ENCODE measurements at regions not wholly inside any gene's neighbourhood (a gene's known extent, or its start where the extent isn't known, plus 50 kb on each side); places are given as distances from the start of the nearest gene placed in this dataset.

DNA sequence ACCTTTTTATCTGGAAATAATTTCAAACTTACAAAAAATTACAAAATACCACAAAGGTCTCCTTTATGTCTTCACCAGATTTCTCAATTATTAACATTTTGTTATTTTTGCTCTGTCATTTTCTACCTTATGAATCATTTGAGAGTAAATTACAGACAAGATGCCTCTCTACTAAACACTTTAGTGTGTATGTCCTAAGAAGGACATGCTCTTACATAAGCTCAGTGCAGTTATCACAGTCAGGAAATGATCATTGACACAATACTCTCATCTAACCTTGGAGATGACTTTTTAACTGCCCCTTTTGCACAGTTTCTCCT lies 378.9 kb upstream of the RUNX1 start:
- TF ChIP-seq, protein P1, sequence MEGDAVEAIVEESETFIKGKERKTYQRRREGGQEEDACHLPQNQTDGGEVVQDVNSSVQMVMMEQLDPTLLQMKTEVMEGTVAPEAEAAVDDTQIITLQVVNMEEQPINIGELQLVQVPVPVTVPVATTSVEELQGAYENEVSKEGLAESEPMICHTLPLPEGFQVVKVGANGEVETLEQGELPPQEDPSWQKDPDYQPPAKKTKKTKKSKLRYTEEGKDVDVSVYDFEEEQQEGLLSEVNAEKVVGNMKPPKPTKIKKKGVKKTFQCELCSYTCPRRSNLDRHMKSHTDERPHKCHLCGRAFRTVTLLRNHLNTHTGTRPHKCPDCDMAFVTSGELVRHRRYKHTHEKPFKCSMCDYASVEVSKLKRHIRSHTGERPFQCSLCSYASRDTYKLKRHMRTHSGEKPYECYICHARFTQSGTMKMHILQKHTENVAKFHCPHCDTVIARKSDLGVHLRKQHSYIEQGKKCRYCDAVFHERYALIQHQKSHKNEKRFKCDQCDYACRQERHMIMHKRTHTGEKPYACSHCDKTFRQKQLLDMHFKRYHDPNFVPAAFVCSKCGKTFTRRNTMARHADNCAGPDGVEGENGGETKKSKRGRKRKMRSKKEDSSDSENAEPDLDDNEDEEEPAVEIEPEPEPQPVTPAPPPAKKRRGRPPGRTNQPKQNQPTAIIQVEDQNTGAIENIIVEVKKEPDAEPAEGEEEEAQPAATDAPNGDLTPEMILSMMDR (tag by site-specific recombination; IDR thresholded peaks at IDR 0.05): no peak
- TF ChIP-seq ZNF324 (tag by site-specific recombination; IDR thresholded peaks at IDR 0.05) (no peak), YY1 (tag by site-specific recombination; IDR thresholded peaks at IDR 0.05) (no peak), ZNF2 (tag by site-specific recombination; IDR thresholded peaks at IDR 0.05) (no peak), KLF9 (tag by site-specific recombination; IDR thresholded peaks at IDR 0.05; ENCODE audit: low read depth) (no peak), ZNF549 (tag by site-specific recombination; IDR thresholded peaks at IDR 0.05) (no peak), ZNF629 (tag by site-specific recombination; IDR thresholded peaks at IDR 0.05) (no peak), ZNF664 (tag by site-specific recombination; IDR thresholded peaks at IDR 0.05) (no peak), KLF16 (tag by site-specific recombination; IDR thresholded peaks at IDR 0.05) (no peak), SCRT2 (tag by site-specific recombination; IDR thresholded peaks at IDR 0.05) (no peak)
- TF ChIP-seq, protein P2, sequence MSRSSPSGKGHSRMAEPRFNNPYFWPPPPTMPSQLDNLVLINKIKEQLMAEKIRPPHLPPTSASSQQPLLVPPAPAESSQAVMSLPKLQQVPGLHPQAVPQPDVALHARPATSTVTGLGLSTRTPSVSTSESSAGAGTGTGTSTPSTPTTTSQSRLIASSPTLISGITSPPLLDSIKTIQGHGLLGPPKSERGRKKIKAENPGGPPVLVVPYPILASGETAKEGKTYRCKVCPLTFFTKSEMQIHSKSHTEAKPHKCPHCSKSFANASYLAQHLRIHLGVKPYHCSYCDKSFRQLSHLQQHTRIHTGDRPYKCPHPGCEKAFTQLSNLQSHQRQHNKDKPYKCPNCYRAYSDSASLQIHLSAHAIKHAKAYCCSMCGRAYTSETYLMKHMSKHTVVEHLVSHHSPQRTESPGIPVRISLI (tag by site-specific recombination; IDR thresholded peaks at IDR 0.05): no peak
- TF ChIP-seq, protein P3, sequence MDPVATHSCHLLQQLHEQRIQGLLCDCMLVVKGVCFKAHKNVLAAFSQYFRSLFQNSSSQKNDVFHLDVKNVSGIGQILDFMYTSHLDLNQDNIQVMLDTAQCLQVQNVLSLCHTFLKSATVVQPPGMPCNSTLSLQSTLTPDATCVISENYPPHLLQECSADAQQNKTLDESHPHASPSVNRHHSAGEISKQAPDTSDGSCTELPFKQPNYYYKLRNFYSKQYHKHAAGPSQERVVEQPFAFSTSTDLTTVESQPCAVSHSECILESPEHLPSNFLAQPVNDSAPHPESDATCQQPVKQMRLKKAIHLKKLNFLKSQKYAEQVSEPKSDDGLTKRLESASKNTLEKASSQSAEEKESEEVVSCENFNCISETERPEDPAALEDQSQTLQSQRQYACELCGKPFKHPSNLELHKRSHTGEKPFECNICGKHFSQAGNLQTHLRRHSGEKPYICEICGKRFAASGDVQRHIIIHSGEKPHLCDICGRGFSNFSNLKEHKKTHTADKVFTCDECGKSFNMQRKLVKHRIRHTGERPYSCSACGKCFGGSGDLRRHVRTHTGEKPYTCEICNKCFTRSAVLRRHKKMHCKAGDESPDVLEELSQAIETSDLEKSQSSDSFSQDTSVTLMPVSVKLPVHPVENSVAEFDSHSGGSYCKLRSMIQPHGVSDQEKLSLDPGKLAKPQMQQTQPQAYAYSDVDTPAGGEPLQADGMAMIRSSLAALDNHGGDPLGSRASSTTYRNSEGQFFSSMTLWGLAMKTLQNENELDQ (tag by site-specific recombination; IDR thresholded peaks at IDR 0.05; ENCODE audit: low read depth): no peak

Measured in HEK293 (cell line).